Ishikawa (cell line): ENCODE measurements at regions not wholly inside any gene's neighbourhood (a gene's known extent, or its start where the extent isn't known, plus 50 kb on each side); places are given as distances from the start of the nearest gene placed in this dataset.

Experiments used
- CEBPB ChIP-seq: IDR thresholded peaks from 2 replicates; pipeline ENCODE4 v1.6.1; 2012
- CREB1 ChIP-seq: IDR thresholded peaks from 2 replicates; pipeline ENCODE4 v1.6.1; 2012; ENCODE audit warnings: low read depth
- EGR1 ChIP-seq: IDR thresholded peaks from 2 replicates; pipeline ENCODE4 v1.6.1; 2012
- EP300 ChIP-seq: IDR thresholded peaks from 2 replicates; pipeline ENCODE4 v1.6.1; 2012; ENCODE audit warnings: borderline replicate concordance
- FOXM1 ChIP-seq: IDR thresholded peaks from 2 replicates; pipeline ENCODE4 v1.6.1; 2012; ENCODE audit warnings: low read depth, borderline replicate concordance
- RAD21 ChIP-seq: IDR thresholded peaks from 2 replicates; pipeline ENCODE4 v1.6.1; 2012; ENCODE audit warnings: low read depth
- TAF1 ChIP-seq: IDR thresholded peaks from 2 replicates; pipeline ENCODE4 v1.6.1; 2012; ENCODE audit warnings: low read depth, mild to moderate bottlenecking
- TCF12 ChIP-seq: IDR thresholded peaks from 2 replicates; pipeline ENCODE4 v1.6.1; 2012; ENCODE audit warnings: low read depth
- TEAD4 ChIP-seq: IDR thresholded peaks from 2 replicates; pipeline ENCODE4 v1.6.1; 2012
- YY1 ChIP-seq: IDR thresholded peaks from 2 replicates; pipeline ENCODE4 v1.6.1; 2012; ENCODE audit warnings: low read depth
- ZBTB7A ChIP-seq: IDR thresholded peaks from 2 replicates; pipeline ENCODE4 v1.6.1; 2012; ENCODE audit warnings: low read depth
- TF ChIP-seq, protein P1 (sequence below): IDR thresholded peaks from 2 replicates; pipeline ENCODE4 v1.6.1; 2012
- TF ChIP-seq, protein P2 (sequence below): IDR thresholded peaks from 2 replicates; pipeline ENCODE4 v1.6.1; 2012

DNA sequence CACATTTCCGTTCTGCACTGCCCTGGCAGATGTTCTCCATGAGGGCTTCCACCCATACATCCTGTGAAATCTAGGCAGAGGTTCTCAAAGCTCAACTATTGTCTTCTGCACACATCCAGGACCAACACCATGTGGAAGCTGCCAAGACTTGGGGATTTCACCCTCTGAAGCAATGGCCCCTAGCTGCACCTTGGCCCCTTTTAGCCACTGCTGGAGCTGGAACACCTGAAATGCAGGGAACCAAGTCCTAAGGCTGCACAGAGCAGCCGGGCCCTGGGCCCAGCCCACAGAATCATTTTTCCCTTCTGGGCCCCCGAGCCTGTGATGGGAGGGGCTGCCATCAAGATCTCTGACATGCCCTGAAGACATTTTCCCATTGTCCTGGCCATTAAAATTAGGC is 228.7 kb downstream of the ANXA1 start:
- TF ChIP-seq TEAD4 (no peak), ZBTB7A (no peak), EP300 (no peak), CEBPB (no peak), TCF12 (no peak), TAF1 (no peak), RAD21 (no peak), CREB1 (no peak), YY1 (no peak), EGR1 (no peak), FOXM1 (no peak)
- TF ChIP-seq, protein P1, sequence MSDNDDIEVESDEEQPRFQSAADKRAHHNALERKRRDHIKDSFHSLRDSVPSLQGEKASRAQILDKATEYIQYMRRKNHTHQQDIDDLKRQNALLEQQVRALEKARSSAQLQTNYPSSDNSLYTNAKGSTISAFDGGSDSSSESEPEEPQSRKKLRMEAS, result no peak
- TF ChIP-seq, protein P2, sequence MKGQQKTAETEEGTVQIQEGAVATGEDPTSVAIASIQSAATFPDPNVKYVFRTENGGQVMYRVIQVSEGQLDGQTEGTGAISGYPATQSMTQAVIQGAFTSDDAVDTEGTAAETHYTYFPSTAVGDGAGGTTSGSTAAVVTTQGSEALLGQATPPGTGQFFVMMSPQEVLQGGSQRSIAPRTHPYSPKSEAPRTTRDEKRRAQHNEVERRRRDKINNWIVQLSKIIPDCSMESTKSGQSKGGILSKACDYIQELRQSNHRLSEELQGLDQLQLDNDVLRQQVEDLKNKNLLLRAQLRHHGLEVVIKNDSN, result no peak
